ENCODE measurements at regions not wholly inside any gene's neighbourhood (a gene's known extent, or its start where the extent isn't known, plus 50 kb on each side); places are given as distances from the start of the nearest gene placed in this dataset.

DNA sequence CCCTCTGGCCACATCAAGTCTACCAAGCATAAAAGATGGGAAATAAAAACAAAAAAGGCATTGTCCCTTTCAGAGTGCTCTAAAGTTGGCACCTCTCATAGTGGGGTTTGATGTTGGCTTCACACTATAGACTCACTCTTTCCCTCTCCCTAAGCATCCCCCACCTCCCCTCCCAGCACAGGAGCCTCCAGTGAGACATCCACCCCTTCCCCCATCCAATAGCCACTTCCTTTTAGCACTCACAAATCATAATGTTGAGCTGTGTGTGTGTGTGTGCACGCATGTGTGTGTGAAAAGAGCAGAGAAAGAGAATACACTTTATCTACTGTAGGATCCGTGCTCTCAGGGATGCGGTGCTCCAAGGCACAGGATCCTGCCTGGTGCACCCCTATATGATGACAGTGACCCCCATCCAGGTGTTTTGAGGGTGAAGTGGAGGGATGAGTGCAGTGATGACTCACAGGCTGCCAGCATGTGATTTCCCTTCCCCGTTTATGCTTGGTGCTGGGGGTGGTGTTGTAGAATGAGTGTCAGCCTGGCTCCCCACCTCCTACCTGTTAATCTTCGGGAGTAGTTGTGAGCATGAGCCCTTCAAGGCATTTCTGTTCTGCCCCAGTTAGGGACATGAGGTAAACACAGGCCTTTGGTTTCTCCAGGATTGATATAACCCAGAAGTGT lies 235.2 kb upstream of the B3GAT1 start:
- no peak for FAIRE-seq
- H3K27me3 ChIP-seq (ENCODE audit: control insufficient read depth, insufficient read depth, low read length), result no peaks in the 10 kb centered on the region

DNA sequence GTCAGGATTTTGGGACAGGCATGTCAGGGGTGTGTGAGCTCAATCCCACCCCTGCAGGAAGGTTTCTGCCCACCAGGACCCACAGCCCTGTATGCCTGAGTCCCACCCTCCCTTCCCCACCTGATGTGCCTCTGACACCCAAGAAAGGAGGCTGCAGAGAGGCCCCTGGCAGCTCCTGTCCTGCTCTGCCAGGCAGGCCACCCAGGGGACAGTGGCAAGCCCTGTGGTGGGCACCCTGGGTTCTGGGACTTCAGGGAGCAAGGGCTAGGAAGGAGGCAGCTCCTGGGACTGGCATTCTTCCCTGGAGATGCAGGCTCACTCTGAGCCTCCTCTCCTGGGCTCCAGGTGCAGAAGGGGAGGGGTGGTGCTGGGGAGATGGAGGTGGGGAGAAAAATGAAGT lies 234.5 kb upstream of the B3GAT1 start:
- no peak for FAIRE-seq
- H3K4me3 ChIP-seq (ENCODE audit: low read depth, low read length), result no peak overlapping the region
- no peak for DNase-seq (ENCODE audit: low read depth)
- no peaks in the 10 kb centered on the region for H3K27me3 ChIP-seq (ENCODE audit: control insufficient read depth, insufficient read depth, low read length)
- TF ChIP-seq, protein P1, sequence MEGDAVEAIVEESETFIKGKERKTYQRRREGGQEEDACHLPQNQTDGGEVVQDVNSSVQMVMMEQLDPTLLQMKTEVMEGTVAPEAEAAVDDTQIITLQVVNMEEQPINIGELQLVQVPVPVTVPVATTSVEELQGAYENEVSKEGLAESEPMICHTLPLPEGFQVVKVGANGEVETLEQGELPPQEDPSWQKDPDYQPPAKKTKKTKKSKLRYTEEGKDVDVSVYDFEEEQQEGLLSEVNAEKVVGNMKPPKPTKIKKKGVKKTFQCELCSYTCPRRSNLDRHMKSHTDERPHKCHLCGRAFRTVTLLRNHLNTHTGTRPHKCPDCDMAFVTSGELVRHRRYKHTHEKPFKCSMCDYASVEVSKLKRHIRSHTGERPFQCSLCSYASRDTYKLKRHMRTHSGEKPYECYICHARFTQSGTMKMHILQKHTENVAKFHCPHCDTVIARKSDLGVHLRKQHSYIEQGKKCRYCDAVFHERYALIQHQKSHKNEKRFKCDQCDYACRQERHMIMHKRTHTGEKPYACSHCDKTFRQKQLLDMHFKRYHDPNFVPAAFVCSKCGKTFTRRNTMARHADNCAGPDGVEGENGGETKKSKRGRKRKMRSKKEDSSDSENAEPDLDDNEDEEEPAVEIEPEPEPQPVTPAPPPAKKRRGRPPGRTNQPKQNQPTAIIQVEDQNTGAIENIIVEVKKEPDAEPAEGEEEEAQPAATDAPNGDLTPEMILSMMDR (IDR thresholded peaks at IDR 0.05; ENCODE audit: insufficient read depth, low read length, severe bottlenecking), result no peak
- no peaks in the 10 kb centered on the region for H3K36me3 ChIP-seq (ENCODE audit: control insufficient read depth, insufficient read depth, low read length)

More for the DNA sequence above, 235.2 kb upstream of the B3GAT1 start:
- peak; percentile 10 for DNase-seq (ENCODE audit: low read depth)
- Histone ChIP-seq H3K36me3 (ENCODE audit: control insufficient read depth, insufficient read depth, low read length) (no peaks in the 10 kb centered on the region), H3K4me3 (ENCODE audit: low read depth, low read length) (no peak overlapping the region)
- TF ChIP-seq, protein P1 (IDR thresholded peaks at IDR 0.05; ENCODE audit: insufficient read depth, low read length, severe bottlenecking), result no peak

DNA sequence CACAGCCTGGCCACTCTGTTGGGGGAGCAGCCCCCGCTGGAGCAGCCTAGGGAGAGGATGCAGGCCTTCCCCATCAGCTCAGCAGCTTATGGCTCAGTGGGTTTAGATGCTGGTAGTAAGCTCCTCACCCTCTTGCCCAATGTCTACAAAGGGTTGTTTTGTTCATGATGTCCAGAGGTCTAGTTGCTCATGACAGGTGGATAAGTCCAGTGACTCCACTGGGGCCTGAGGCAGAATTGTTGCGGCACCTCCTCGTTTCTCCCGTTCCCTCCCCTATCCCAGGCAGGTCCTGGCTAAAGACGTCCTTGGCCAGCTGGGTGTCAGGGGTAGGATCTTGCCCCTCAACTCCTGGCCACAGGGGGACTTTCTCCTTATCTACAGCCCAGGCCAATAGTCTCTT lies 233.5 kb upstream of the B3GAT1 start:
- Histone ChIP-seq H3K36me3 (ENCODE audit: control insufficient read depth, insufficient read depth, low read length) (no peaks in the 10 kb centered on the region), H3K4me3 (ENCODE audit: low read depth, low read length) (no peak overlapping the region), H3K27me3 (ENCODE audit: control insufficient read depth, insufficient read depth, low read length) (no peaks in the 10 kb centered on the region)
- peak; percentile 90 for FAIRE-seq
- TF ChIP-seq, protein P1 (IDR thresholded peaks at IDR 0.05; ENCODE audit: insufficient read depth, low read length, severe bottlenecking), result no peak
- DNase-seq (ENCODE audit: low read depth), result no peak

DNA sequence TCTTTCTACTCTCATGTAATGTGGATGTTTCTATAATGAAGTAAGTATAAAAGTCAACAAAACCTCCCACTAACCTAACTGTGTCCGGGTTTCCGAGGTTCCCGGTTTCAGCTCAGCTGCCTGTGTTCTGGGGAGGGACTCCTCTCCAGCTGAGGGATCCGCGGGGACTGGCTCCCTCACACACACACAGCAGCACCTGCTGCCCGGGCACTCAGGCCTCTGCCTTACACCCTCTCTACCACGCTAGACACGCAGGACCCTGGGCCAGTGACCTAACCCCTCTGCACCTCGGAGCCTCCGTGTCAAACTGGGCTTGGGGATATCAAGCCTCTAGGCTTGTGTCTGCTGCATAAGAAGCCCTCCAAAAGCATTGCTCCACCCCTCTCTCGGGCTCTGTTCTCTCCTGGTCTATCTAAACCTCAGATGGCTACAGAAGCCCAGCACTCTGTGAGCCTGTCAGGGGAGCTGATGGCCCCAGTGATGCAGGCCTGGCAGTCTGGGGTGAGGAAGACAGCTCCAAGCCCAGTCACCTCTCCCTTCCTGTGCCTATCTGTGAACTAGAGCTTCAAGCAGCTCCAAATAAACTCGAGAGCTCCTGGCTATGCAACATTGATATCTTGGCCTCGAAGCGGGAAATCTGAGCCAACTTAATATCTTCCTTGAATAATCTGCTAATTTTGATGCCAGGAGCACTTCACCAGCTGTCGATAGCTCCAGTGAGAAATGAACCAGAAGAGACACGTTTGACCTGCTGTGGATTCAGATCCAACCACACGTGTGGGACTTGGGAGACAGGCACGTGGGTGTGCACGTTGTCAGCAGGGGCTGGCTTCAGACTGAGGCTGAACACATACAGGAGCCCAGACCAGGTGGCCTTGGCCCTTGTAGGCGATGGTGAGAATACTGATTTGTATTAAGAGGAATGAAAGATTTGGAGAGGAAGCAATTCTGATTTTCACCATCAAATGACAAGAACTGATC lies 232.7 kb upstream of the B3GAT1 start:
- FAIRE-seq (no peak), DNase-seq (ENCODE audit: low read depth) (no peak)
- H3K27me3 ChIP-seq (ENCODE audit: control insufficient read depth, insufficient read depth, low read length), result no peaks in the 10 kb centered on the region

DNA sequence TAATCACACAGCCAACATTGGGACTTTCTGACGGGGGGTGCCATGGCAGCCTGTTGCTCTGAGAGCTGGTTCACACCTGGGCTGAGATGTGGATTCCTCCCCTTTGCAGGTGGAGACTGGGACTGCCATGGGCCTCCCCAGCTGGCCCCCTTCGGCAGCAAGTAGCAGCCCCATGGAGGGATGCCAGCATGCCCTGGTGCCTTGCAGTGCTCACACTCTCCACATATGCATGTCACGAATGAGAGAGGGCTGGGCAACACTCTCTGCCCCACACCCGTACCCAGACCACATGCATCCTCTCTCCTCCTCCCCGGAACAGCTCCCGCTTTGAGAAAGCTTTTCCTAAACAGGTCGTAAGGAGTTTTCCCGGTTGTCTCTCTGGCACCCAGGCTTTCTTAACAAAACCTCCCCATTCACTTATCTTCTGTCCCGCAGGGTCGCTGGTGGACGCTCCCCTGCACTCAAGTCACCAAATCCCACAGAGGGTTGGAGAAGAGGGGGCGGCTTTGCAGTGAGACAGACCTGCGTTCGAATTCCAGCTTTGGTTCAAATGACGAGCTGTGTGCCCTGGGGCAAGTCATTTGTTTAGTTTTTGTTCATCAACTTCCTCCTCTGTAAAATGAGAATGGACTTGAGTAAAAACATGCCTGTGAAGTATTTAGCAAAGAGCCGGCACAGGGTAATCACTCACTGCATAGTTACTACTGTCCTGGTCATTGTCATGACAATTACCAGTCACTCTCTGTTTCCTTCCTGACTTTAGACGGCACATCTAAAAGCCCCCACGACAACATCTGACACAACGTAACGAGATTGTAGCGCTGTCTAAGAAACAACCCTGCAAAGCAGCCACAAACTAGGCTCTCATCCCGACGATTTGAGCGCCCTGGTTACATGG lies 231.3 kb upstream of the B3GAT1 start:
- no peak overlapping the region for H3K4me3 ChIP-seq (ENCODE audit: low read depth, low read length)
- FAIRE-seq (no peak), DNase-seq (ENCODE audit: low read depth) (peak; percentile 22)
- TF ChIP-seq, protein P1 (IDR thresholded peaks at IDR 0.05; ENCODE audit: insufficient read depth, low read length, severe bottlenecking), result no peak
- no peaks in the 10 kb centered on the region for H3K27me3 ChIP-seq (ENCODE audit: control insufficient read depth, insufficient read depth, low read length)
- no peaks in the 10 kb centered on the region for H3K36me3 ChIP-seq (ENCODE audit: control insufficient read depth, insufficient read depth, low read length)

More for the DNA sequence above, 232.7 kb upstream of the B3GAT1 start:
- H3K4me3 ChIP-seq (ENCODE audit: low read depth, low read length), result no peak overlapping the region
- no peaks in the 10 kb centered on the region for H3K36me3 ChIP-seq (ENCODE audit: control insufficient read depth, insufficient read depth, low read length)
- TF ChIP-seq, protein P1 (IDR thresholded peaks at IDR 0.05; ENCODE audit: insufficient read depth, low read length, severe bottlenecking), result no peak

Data from bronchial epithelial cell (primary cell).